DMS53 treated with DMSO at 0.1 percent for 48 hours (cell line): ENCODE measurements at regions not wholly inside any gene's neighbourhood (a gene's known extent, or its start where the extent isn't known, plus 50 kb on each side); places are given as distances from the start of the nearest gene placed in this dataset.
"Not testable (repeated sequence)": the region's sequence is repeated elsewhere in the genome, so short reads cannot be mapped to it uniquely, and the experiment has no call there.

Source experiments
- DNase-seq: peaks from one replicate; lab custom pipeline; 2025; ENCODE audit not compliant: unreplicated experiment; lab: John Stamatoyannopoulos, UW

- DNase-seq = peak; percentile 74
These were observed 88.0 kb upstream of the RPRML start for GRCh38 chr17:47066841-47067682.

DNA sequence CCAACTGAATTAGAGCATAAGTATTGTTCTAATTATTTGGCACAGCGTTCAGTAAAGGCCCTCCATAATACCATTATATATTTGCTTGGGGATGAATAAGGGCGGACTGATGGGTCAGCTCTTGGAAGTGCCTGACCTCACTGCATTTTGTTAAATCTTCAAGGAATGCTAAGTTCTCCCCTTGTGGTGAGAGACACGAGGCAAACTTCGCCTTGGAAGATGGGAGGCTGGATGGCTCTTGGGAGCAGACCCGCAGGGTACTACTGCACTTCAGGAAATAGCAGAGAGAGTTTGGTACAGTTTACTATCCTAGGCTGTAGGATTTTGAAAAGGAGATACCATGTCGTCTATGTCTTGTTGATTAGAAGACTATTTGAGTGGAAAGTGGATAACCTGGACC lies 87.0 kb upstream of the RPRML start:
- DNase-seq = no peak

DNA sequence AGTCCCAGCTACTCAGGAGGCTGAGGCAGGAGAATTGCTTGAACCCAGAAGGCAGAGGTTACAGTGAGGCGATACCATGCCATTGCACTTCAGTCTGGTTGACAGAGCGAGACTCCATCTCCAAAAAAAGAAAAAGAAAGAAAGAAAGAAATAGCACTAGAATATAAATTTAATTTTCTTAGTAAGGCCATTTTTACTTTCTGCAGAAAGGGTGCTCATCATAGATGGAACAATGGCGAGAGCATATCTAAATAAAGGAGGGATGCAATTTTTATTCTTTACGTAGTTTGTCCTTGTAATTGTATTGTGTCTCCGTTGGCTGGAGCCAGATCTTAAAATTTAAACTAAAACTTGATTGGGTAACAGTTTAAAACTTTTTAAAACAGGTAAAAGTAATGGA lies 85.6 kb upstream of the RPRML start:
- no peak for DNase-seq

GRCh38 chr17:47063475-47063874 lies 84.4 kb upstream of the RPRML start:
- DNase-seq = no peak

- DNase-seq = not testable (repeated sequence)
These were observed 83.8 kb upstream of the RPRML start for GRCh38 chr17:47062851-47063250.

GRCh38 chr17:47060005-47060404 lies 81.0 kb upstream of the RPRML start:
- DNase-seq = not testable (repeated sequence)

DNA sequence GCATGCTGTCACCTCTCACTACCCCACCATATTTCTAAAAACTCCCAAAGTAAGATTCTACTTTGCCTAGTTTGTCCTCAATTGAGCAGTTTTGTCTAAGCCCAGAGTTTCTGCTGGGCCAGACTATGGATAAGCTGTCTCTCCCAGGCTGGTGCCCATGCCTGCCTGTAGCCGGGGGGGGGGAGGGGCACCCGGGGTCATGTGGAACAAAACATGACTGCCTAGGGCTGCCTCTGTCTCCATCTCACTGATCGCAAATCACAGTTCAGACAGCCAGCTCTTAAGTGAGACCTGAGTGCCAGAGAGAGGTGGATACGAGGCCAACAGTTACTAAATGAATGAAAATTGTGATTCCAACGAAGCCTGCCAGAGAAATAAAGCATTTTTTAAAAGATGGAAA lies 78.8 kb upstream of the RPRML start:
- no peak for DNase-seq

DNA sequence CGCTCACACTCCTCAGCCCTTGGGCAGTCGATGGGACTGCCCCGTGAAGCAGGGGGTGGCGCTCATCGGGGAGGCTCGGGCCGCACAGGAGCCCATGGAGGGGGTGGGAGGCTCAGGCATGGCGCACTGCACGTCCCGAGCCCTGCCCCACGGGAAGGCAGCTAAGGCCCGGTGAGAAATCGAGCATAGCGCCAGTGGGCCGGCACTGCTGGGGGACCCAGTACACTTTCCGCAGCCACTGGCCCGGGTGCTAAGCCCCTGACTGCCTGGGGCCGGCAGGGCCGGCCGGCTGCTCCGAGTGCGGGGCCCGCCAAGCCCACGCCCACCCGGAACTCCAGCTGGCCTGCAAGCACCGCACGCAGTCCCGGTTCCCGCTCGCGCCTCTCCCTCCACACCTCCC lies 78.2 kb upstream of the RPRML start:
- DNase-seq = not testable (repeated sequence)

DNA sequence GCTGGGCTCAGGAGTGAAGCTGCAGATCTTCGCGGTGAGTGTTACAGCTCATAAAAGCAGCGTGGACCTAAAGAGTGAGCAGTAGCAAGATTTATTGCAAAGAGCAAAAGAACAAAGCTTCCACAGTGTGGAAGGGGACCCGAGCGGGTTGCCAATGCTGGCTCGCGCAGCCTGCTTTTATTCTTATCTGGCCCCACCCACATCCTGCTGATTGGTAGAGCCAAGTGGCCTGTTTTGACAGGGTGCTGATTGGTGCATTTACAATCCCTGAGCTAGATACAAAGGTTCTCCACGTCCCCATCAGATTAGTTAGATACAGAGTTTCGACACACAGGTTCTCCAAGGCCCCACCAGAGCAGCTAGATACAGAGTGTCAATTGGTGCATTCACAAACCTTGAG lies 77.6 kb upstream of the RPRML start:
- not testable (repeated sequence) for DNase-seq
